ENCODE measurements at regions not wholly inside any gene's neighbourhood (a gene's known extent, or its start where the extent isn't known, plus 50 kb on each side); places are given as distances from the start of the nearest gene placed in this dataset.

DNA sequence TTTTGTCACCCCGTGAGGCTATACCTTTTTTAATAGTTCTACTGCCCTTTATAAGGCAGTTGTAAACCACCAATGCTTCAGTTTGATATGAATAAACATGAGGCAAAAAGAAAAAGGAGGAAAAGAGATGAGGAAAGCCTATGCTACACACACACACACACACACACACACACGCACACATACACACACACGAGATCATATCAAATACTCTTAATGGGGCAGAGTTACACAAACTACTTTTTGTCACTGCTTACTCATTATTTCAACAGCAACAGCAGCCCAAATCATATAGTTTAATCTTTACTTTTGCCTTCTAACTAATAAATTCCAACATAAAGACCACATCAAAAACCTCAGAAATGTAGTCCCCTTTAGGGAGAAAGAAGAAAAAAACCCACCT is 116.8 kb upstream of the PAM start:
- TF ChIP-seq CTCF (IDR thresholded peaks at IDR 0.05; ENCODE audit: insufficient read depth, low read length), result no peak

GRCh38 chr5:102638912-102639652 is 116.0 kb upstream of the PAM start:
- TF ChIP-seq CTCF (IDR thresholded peaks at IDR 0.05; ENCODE audit: insufficient read depth, low read length), result no peak
- H3K4me3 ChIP-seq (ENCODE audit: low read depth, low read length), result no peak overlapping the region
- DNase-seq (ENCODE audit: low read depth), result no peak

More for the DNA sequence above, 116.8 kb upstream of the PAM start:
- no peak overlapping the region for H3K4me3 ChIP-seq (ENCODE audit: low read depth, low read length)
- DNase-seq (ENCODE audit: low read depth), result no peak

- DNase-seq (ENCODE audit: low read depth), result no peak
- TF ChIP-seq CTCF (IDR thresholded peaks at IDR 0.05; ENCODE audit: insufficient read depth, low read length), result no peak
- no peak overlapping the region for H3K4me3 ChIP-seq (ENCODE audit: low read depth, low read length)
Measured at GRCh38 chr5:102649731-102650130, 105.4 kb upstream of the PAM start.

- H3K4me3 ChIP-seq (ENCODE audit: low read depth, low read length), result no peak overlapping the region
- DNase-seq (ENCODE audit: low read depth), result no peak
- TF ChIP-seq CTCF (IDR thresholded peaks at IDR 0.05; ENCODE audit: insufficient read depth, low read length), result no peak
Measured at GRCh38 chr5:102651466-102651865, 103.6 kb upstream of the PAM start.

DNA sequence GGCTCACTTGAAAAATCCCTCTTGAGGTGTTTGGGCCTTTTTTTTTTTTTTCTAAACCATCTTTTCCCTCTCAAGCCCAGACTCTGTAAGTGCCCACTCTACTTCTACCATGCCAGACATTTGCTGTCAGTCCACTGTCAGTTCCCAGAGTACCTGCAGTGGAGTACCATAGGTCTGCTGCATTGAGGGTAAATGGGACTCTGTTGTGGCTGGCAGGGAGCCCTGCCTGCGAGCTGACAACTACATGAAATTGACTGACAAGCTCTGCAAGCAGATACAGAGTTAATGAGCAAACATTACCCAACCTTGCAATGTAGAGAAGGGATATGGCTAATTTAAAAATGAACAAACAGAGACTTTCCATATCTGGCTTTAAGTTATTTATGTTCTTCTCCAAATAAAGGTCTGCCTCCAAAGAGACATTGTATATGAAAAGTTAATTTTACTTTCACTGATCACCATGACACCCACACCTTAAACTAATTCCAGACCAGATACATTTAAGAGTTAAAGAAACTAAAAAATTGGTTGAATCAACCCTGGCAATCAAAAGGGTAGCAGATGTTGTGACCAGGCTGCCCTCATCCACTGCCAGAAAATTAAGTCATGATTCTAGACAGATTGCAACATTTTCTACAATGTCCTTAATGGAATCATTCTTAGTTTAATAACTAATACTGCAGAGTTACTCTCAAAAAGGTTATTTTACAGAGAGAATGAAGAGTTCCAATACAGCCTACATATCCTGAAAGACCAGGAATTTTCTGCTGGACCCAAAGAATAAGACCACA is 100.4 kb upstream of the PAM start:
- no peak overlapping the region for H3K4me3 ChIP-seq (ENCODE audit: low read depth, low read length)
- TF ChIP-seq CTCF (IDR thresholded peaks at IDR 0.05; ENCODE audit: insufficient read depth, low read length), result no peak
- DNase-seq (ENCODE audit: low read depth), result no peak

GRCh38 chr5:102659151-102659550 is 96.0 kb upstream of the PAM start:
- no peak for DNase-seq (ENCODE audit: low read depth)
- no peak overlapping the region for H3K4me3 ChIP-seq (ENCODE audit: low read depth, low read length)
- TF ChIP-seq CTCF (IDR thresholded peaks at IDR 0.05; ENCODE audit: insufficient read depth, low read length), result no peak

Measured in fibroblast of the aortic adventitia (primary cell).